ENCODE measurements at regions not wholly inside any gene's neighbourhood (a gene's known extent, or its start where the extent isn't known, plus 50 kb on each side); places are given as distances from the start of the nearest gene placed in this dataset.
"Not testable (repeated sequence)": the region's sequence is repeated elsewhere in the genome, so short reads cannot be mapped to it uniquely, and the experiment has no call there.

- no peak for DNase-seq
These were observed 486.1 kb upstream of the ADGRL2 start for GRCh38 chr1:81314513-81315233.

- DNase-seq: no peak
These were observed 487.4 kb upstream of the ADGRL2 start for GRCh38 chr1:81313289-81313688.

- DNase-seq: no peak
These were observed 488.4 kb upstream of the ADGRL2 start for GRCh38 chr1:81312272-81312754.

GRCh38 chr1:81310250-81310649 lies 490.5 kb upstream of the ADGRL2 start:
- no peak for DNase-seq

- no peak for DNase-seq
These were observed 492.5 kb upstream of the ADGRL2 start for GRCh38 chr1:81308191-81308590.

GRCh38 chr1:81307786-81308185 lies 492.9 kb upstream of the ADGRL2 start:
- DNase-seq: no peak

- DNase-seq: peak; percentile 9
These were observed 494.7 kb upstream of the ADGRL2 start for GRCh38 chr1:81305997-81306452.

GRCh38 chr1:81304187-81304586 lies 496.5 kb upstream of the ADGRL2 start:
- no peak for DNase-seq

- no peak for DNase-seq
These were observed 500.8 kb upstream of the ADGRL2 start for GRCh38 chr1:81299892-81300291.

- DNase-seq: no peak
These were observed 502.5 kb upstream of the ADGRL2 start for GRCh38 chr1:81298266-81298665.

- no peak for DNase-seq
These were observed 504.1 kb upstream of the ADGRL2 start for GRCh38 chr1:81296601-81297000.

- DNase-seq: no peak
These were observed 510.4 kb upstream of the ADGRL2 start for GRCh38 chr1:81290326-81290725.

- no peak for DNase-seq
These were observed 512.0 kb upstream of the ADGRL2 start for GRCh38 chr1:81288689-81289088.

GRCh38 chr1:81287411-81288080 lies 513.2 kb upstream of the ADGRL2 start:
- no peak for DNase-seq

GRCh38 chr1:81270051-81270450 lies 530.7 kb upstream of the ADGRL2 start:
- no peak for DNase-seq

GRCh38 chr1:81264976-81265375 lies 535.8 kb upstream of the ADGRL2 start:
- no peak for DNase-seq

- no peak for DNase-seq
These were observed 540.9 kb upstream of the ADGRL2 start for GRCh38 chr1:81259625-81260411.

GRCh38 chr1:81254560-81254959 lies 546.2 kb upstream of the ADGRL2 start:
- no peak for DNase-seq

GRCh38 chr1:81254068-81254467 lies 546.7 kb upstream of the ADGRL2 start:
- DNase-seq: no peak

- no peak for DNase-seq
These were observed 548.1 kb upstream of the ADGRL2 start for GRCh38 chr1:81252471-81253151.

- not testable (repeated sequence) for DNase-seq
These were observed 549.9 kb upstream of the ADGRL2 start for GRCh38 chr1:81250825-81251224.

GRCh38 chr1:81245084-81245715 lies 555.5 kb upstream of the ADGRL2 start:
- not testable (repeated sequence) for DNase-seq
